Uterus (tissue), 3 donors: ENCODE measurements at regions not wholly inside any gene's neighbourhood (a gene's known extent, or its start where the extent isn't known, plus 50 kb on each side); places are given as distances from the start of the nearest gene placed in this dataset.

ENCODE experiments used
- DNase-seq, 2 donors: peaks; one replicate each; pipeline ENCODE4 v3.0.0-alpha.2; 2019 to 2020
- H3K27ac ChIP-seq, 2 donors: fragments of 200-600 bp; sonication (generic); 1 replicate in 1 of 2; 2 replicates in 1 of 2; pipeline ENCODE4 v1.5.1; 2016 to 2018
- H3K27me3 ChIP-seq, 2 donors: fragments of 200-600 bp; sonication (generic); one replicate each; pipeline ENCODE4 v1.5.1; 2018 to 2019; ENCODE audit warnings: control low read depth in 1 of 2
- H3K36me3 ChIP-seq, 2 donors: fragments of 200-600 bp; sonication (generic); one replicate each; pipeline ENCODE4 v1.5.1; 2019; ENCODE audit warnings: control low read depth in 1 of 2
- H3K4me1 ChIP-seq, 2 donors: fragments of 200-600 bp; sonication (generic); one replicate each; pipeline ENCODE4 v1.5.1; 2018 to 2019; ENCODE audit warnings: control low read depth in 1 of 2
- H3K4me3 ChIP-seq, 2 donors: fragments of 200-600 bp; sonication (generic); 1 replicate in 1 of 2; 2 replicates in 1 of 2; pipeline ENCODE4 v1.5.1; 2018 to 2019; ENCODE audit warnings: mild to moderate bottlenecking in 1 of 2
- H3K9me3 ChIP-seq, 2 donors: fragments of 200-600 bp; sonication (generic); one replicate each; pipeline ENCODE4 v1.5.1; 2019; ENCODE audit warnings: control low read depth in 1 of 2
- CTCF ChIP-seq, 4 experiments: fragments of 200-600 bp in 2 of 4; fragments of 450-650 bp in 2 of 4; sonication (generic) in 2 of 4; IDR thresholded peaks; one replicate each; pipeline ENCODE4 v1.5.1; 2016 to 2019; ENCODE audit warnings: antibody characterized with exemption in 4 of 4, mild to moderate bottlenecking in 2 of 4, moderate library complexity in 1 of 4
- POLR2A ChIP-seq, 2 donors: fragments of 450-650 bp; IDR thresholded peaks; one replicate each; pipeline ENCODE4 v1.6.1; 2016; ENCODE audit warnings: antibody characterized with exemption in 2 of 2, mild to moderate bottlenecking in 1 of 2, moderate library complexity in 1 of 2
- intact Hi-C: fragments of 100-400 bp; cut with DNase I; formaldehyde crosslinking; loops from one replicate; pipeline ENCODE4 v1.15.1; 2023; ENCODE audit warnings: low total_unique reads
- donor health status: DM: yes; HTN: yes; CAD: no.

GRCh38 chr6:26205161-26205624, 118.0 kb downstream of the HFE start:
- H3K36me3 ChIP-seq = no peaks in the 10 kb centered on the region
- peak; percentile 76 to 92 for DNase-seq
- no peaks in the 10 kb centered on the region for H3K4me1 ChIP-seq
- no peaks in the 10 kb centered on the region for H3K9me3 ChIP-seq
- H3K27ac ChIP-seq = peak overlapping the region; percentile 94 to 96
- H3K4me3 ChIP-seq = peak overlapping the region; percentile 73 to 75
- TF ChIP-seq POLR2A (IDR thresholded peaks at IDR 0.05) (peak; percentile 12 to 40), CTCF (IDR thresholded peaks at IDR 0.05) (peak in 1 of 4 experiments; percentile 8)
- H3K27me3 ChIP-seq = no peaks in the 10 kb centered on the region
- intact Hi-C loops = no loop called here

DNA sequence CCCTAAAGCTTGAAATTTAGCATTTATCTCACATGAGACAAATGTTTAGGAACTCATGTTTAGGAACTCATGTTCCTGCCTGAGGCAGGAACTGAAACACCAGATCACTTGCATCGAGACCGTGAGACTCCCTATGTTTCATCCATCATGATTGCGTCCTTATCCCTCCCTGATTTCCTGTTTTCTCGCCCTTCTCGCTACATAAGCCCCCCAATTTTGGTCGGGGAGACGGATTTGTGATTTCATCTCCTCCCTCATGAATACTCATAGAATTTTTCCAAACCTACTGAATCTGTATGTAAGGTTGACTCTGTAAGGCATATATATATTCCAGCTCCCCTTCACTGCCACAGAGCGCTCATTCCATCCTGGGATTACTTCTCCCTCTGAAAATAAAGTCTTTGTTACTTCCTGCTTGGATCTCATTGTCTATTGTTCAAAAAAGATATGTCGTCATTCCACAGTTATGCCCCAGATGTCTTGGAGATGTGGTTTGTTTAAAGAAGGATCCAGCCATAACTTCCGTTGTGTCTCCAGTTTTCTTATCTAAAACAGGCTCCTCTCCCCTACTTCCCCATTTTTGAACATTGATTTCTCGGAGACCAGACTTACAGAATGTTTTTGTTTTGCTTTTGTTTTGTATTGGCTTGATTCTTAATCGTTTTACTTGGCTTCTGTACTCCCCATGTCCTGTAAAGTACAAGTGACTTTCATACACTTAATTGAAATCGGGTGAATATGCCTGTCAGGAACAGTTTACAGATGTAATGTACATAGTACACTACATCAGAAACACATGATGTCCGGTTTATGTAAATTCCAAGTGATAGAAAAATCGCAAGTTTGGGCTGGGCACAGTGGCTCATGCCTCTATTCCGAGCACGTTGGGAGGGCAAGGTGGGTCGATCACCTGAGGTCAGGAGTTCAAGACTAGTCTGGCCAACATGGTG, 118.7 kb downstream of the HFE start:
- H3K9me3 ChIP-seq = no peaks in the 10 kb centered on the region
- peak overlapping the region; percentile 94 to 96 for H3K27ac ChIP-seq
- intact Hi-C loops = no loop called here
- DNase-seq = no peak
- no peaks in the 10 kb centered on the region for H3K4me1 ChIP-seq
- no peaks in the 10 kb centered on the region for H3K36me3 ChIP-seq
- TF ChIP-seq POLR2A (IDR thresholded peaks at IDR 0.05) (peak in 1 of 2 donors; percentile 48), CTCF (IDR thresholded peaks at IDR 0.05) (no peak)
- H3K27me3 ChIP-seq = no peaks in the 10 kb centered on the region
- peak overlapping the region; percentile 73 to 75 for H3K4me3 ChIP-seq

GRCh38 chr6:26206868-26207801, 119.9 kb downstream of the HFE start:
- TF ChIP-seq POLR2A (IDR thresholded peaks at IDR 0.05) = no peak
- no peak for TF ChIP-seq CTCF (IDR thresholded peaks at IDR 0.05)
- no peak for DNase-seq
- Histone ChIP-seq H3K9me3 (no peaks in the 10 kb centered on the region), H3K27ac (no peak overlapping the region), H3K36me3 (no peaks in the 10 kb centered on the region), H3K27me3 (no peaks in the 10 kb centered on the region), H3K4me3 (no peak overlapping the region), H3K4me1 (no peaks in the 10 kb centered on the region)
- intact Hi-C loops = no loop called here

DNA sequence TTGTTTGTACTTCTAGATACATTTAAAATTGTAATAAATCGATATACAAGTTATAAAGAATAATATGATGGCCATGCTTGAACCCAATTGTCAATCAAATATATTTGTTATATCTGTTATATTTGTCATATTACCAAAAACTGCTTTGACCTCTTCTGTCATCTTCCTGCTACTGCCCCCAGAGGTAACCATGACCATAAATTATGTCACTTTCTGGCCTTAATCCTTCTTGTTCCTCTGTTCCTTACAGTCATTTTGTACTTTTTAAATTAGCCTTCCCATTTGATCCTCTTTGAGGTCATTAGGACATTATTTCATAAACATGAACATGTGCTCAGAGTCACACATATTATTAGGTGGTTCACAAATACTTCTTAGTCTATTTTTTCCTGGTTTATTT, 124.7 kb downstream of the HFE start:
- Histone ChIP-seq H3K4me3 (no peak overlapping the region), H3K27ac (no peak overlapping the region), H3K36me3 (no peaks in the 10 kb centered on the region), H3K4me1 (peaks cover 0 to 3% of the 10 kb centered on the region in 2 donors), H3K27me3 (no peaks in the 10 kb centered on the region), H3K9me3 (no peaks in the 10 kb centered on the region)
- intact Hi-C loops = no loop called here
- TF ChIP-seq CTCF (IDR thresholded peaks at IDR 0.05) (no peak), POLR2A (IDR thresholded peaks at IDR 0.05) (no peak)
- DNase-seq = no peak
